HG02970 (cell line): ENCODE measurements at regions not wholly inside any gene's neighbourhood (a gene's known extent, or its start where the extent isn't known, plus 50 kb on each side); places are given as distances from the start of the nearest gene placed in this dataset.
"Not testable (repeated sequence)": the region's sequence is repeated elsewhere in the genome, so short reads cannot be mapped to it uniquely, and the experiment has no call there.

Source experiments
- ATAC-seq: cut with Tn5 transposase; IDR thresholded peaks from one replicate; pipeline ENCODE4 v1.9.1; 2021; ENCODE audit warnings: mild to moderate bottlenecking, moderate library complexity, moderate number of reproducible peaks; ENCODE audit not compliant: unreplicated experiment, low FRiP score

DNA sequence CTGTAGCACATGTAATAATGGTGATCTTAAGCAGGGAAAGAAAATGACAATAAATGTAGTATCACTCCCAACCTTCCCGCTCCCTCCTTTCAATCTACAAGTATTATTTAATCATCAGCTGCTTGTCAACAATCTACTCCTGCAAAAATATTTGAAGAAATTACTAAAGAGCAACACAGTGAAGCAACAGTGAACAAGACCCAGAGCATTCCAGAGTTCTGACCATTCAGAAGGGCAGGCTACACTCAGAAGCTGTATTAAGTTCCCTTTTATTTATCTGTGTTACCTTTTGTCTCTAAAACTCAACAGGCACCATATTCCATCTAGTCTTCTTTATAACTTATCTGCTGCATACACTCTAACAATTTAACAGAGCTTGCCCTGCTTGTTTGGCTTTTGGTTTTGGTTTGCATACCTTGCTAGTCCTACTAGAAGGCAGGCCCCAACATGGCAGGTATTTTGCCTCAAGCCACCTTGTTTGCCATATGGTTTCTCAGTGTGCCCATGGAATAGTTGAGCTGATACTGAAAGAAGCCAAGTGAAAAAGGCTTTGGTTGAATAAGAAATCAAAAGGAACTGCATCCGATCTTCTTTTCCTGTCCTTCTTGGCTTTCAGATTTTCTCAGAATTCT, 253.9 kb downstream of the CEMIP2 start:
- no peak for ATAC-seq

DNA sequence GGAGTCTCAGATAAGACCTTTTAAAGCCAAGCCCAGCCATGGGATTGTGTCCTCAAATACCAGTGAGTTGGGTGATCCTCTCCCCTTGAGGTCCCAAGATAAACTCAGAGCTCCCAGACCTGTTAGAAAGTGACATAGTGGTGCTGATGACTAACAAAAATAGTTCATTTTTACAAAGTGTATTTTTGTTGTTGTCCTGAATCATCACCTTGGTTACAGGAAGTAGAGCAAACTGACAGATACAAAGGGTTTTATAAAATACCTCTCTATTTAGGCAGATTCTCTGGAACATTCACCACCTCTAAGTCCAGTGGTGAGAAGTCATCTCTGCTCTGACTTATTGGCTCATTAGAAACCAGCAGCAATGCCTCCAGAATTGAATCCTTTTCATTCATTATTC, 259.3 kb downstream of the CEMIP2 start:
- ATAC-seq = no peak

DNA sequence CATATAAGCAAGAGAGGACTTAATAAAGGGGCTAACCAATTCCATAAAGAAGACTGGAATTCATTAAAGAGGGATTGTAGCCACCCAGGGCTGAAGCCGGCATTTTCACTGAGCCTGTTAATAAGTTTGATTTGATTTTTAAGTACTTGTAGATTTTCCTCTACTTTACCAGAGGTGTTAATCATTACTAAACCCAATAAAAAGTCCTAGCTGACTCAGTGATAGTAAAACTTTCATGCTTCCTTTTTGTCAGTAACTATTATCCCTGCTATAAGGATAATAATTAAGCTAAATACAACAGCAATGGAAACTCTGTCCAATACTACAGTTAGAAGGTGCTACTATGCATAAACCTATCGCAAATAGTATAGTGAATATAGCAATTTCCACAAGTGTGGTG, 260.2 kb downstream of the CEMIP2 start:
- not testable (repeated sequence) for ATAC-seq

DNA sequence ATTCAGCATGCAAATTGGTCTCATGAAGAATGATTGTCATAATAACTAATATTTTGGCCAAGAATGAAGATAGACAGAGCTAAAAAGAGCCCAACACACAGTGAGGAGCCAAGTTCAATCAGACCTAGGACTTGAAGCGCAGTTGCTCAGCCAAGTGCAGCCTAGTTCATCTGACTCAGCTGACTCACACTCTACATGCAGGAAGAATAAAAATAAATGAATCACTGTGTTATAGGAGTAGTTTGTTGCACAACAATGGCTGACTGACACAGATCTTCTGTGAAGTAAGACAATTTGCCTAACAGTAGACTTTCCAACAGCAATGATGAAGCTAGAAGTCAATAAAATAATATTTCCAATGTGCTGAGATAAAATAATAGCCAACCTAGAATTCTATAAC, 261.5 kb downstream of the CEMIP2 start:
- ATAC-seq = no peak

DNA sequence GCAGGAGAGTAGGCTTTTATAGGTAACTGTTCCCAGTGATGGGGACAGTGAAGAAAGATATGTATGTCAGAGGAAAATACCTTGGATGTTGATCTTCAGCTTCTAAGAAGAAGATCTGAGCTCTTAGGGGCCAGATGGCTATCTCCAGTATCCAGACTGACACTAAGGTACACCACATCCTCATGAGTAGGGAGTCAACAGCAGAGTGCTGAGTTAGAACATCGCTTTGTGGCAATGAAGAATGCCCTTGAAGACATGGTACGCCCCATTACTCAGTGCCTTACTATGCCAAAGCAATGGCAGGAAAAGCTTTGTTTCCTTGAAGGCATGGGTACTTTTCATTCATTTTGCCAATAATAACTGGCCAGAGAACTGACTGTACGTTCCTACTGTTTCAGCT, 263.7 kb downstream of the CEMIP2 start:
- ATAC-seq = no peak

DNA sequence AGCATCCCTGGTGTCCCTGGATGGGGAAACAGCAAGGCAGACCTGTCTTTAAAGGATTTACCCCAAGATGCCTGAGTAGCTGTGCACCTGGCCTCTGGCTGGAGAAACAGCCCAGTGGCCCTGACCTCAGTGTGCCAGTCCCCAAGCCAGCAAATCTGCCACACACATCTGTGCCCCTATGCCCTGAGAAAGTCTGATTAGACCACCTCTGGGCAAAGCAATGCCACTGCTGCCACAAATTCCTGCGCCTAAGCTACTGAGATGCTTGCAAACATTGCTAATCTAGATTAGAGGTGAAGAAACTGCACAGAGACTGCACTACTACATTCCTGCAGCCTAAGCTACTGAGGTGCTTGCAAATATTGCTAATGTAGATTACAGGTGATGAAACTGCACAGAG, 269.6 kb downstream of the CEMIP2 start:
- ATAC-seq = no peak

DNA sequence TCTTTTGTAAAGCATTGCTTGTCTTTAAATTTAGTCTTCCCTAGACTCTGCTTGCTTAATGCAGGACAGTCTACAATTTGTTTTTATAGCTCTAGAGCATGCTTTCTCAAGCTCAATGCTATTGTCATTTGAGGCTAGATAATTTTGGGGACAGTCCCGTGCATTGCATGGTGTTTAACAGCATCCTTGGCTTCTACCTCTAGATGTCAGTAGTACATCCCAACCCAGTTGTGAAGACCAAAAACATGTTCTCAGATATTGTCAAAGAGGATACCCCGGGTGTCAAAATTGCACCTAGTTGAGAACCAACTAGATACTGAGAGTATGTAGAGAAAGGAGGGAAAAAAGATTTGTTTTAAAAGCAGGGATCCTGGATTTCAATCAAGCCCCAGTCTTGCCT, 277.5 kb downstream of the CEMIP2 start:
- peak; percentile 62 for ATAC-seq

DNA sequence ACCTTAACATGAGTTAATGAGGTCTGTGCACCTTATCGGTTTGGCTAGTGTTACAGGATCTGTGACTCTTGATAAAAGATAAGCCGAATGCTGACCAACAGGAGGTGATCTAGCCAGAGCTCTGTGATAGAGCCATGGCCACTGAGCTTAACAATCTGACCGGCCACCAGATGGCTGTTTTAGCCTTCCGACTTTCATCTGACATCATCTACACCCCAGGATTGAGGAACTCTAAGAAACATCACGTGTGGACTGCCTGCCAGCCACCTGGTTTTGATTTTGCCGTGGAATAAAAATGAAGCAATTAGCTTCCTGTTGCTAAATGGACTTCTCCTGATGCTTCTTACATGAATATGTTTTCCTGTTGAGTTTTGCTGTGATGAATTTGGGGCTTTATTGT, 281.3 kb downstream of the CEMIP2 start:
- no peak for ATAC-seq

DNA sequence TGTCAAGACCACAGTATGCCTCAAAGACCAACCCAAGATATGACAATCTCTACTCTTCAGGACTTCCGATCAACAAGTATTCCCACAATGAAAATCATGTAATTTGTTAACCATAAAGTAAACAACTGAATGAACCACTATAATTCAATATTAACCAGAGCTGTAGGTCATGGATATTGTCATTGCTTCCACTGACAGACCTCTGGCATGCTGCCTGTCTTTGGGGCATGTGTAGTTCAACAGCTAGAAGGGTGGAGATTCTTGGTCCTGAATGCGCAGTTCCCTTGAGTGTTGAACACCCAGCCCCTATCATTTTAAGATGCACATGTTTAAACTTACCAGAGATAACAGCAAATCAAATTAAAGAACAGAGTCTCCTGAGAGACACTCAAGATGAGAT, 283.0 kb downstream of the CEMIP2 start:
- ATAC-seq = no peak

DNA sequence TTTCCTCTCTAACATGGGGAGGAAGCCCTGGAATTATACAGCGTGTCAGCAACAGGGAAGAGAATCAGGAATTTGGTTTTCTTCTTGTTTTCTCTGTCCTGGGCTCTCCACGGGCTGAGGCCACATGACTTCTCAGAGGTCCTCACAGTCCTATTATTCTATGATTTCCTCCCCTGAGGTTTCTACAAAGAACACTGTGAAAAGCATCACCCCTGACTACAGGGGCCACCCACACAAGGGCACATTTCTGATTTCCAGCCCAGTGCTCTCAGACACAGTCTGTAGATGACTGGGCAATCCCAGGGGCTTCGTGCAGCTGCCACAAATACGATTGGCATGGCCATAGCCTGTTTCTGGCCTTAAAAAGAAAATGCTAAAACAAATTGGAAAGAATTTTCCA, 284.9 kb downstream of the CEMIP2 start:
- no peak for ATAC-seq

DNA sequence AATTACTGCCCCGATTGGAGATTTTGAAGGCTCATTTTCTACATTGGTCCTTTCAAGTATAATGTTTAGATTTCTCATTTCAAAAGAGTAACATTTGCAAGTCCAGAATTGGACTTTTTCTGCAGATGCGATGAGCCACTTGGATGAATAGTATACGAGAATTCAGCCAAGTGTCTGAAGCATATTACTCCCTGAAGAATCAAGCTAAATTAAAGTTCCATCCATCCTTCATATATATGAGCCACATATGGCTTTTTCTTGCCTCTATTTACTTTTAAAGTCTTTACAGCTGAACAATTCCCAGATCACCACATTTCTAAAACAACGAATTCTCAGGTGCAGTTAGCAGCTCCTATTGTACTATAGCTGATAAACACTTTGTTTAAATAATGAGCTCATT, 288.7 kb downstream of the CEMIP2 start:
- no peak for ATAC-seq

DNA sequence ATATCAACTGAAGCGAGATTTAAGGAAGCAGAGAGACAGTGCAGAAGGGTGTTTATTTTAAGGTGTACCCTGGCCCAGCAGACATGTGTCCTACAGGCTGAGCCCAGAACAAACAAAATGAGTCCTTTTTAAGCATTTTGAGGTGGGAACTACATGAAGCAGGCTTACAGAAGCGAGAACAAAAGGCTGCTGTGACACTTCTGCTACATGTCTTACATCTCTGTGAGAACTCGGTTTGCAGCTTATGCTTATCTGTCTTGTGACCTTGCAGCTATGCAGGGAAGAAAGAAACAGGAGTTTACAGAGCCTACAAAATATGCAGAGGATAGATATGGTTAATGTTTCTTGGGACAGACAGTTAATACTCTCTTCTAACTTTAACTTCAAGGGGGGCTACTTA, 295.9 kb downstream of the CEMIP2 start:
- no peak for ATAC-seq

DNA sequence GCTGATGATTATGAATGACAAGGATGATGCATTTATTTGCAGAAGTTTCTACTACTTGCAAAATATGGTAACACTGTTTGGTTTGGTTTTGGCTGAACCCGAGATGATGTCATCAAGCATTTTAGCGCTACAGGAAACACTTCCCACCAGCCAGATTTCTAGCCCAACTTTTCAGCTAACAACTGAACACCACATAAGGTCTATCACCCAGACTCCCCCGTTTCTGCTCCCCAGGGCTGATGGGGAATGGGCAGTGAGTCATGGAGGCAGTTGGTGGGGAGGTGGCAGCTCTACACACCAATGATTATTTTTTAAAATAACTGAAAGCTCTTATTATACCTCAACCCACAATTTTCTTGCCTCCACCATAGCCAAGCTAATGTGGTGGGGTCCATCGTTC, 302.9 kb downstream of the CEMIP2 start:
- no peak for ATAC-seq

DNA sequence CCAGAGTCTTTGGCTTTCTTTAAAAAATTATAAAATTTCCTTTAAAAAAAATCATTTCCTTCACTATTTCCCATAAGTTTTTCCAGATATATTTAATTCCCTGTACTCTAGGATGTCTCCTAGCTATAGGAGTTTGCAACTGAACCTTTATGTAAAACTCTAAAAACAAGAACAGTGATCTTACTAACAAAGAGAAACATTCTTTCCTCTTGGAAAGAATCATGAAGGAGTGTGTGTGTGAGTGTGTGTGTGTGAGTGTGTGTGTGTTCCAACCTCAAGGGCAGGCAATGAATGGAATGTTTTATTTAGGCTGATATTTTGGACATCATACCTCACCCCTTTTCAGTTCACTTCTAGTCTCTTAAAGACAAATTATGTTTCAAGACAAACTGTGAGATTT, 309.2 kb downstream of the CEMIP2 start:
- ATAC-seq = no peak

DNA sequence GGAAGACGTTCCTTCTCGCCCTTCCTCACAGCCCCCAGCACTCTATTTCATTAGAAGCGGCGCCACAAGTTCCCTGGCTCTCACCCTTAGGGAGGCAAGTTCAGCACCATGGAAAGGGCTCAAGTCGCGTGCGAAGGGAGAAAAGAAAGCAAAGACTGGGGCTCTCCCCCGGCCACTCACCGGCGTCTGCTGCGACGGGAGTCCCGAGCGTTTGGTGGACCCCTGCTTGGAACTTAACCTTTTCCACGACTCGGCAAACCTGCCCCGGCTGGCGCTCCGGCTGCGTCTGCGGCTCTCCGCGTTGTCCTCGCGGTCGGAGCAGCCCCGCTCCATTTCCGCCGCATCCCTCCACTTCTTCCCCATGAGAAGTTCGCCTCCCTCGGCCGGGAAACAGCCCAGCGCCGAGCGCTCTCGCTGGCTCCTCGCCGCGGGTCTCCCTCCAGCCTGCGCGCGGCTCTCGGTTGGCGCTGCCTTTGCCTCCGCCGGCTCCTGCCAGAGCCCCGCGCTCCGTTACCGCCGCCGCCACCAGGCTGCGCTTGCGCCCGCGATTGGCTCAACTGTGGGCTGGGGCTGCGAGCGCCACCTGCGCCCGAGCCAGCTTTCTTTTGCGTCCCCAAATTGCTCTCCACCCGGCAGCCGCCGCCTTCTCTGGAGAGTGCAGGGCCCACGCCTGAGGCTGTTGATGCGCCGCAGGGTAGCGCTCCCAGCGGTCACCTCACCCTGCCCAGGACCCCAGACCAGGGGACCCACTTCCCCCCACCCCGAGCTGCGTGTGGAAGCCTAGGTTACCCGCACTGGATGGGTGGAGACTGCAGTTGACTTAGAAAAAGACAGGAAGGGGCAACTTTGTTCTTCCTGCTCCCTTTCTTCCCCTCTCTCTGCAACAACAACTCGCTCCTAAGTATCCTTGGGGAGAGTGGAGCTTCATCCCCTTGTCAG, 321.6 kb downstream of the CEMIP2 start:
- peak; percentile 81 for ATAC-seq

DNA sequence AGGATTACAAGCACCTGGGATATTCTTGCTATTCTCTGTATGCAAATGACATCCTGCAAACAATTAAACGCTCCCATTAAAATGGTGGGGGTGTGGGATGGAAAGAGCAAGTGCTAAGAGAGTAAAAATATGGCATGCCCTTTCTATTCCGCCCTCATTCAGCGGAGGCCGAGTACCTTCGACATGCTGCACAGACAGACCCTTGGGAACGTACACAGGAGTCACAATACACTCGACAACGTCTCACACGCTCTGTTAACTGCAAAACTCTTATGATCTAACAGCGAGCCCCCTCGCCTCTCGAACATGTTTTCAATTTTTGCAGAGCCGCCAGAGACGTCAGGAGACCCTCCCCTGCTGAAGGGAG, 322.2 kb downstream of the CEMIP2 start:
- ATAC-seq = no peak

DNA sequence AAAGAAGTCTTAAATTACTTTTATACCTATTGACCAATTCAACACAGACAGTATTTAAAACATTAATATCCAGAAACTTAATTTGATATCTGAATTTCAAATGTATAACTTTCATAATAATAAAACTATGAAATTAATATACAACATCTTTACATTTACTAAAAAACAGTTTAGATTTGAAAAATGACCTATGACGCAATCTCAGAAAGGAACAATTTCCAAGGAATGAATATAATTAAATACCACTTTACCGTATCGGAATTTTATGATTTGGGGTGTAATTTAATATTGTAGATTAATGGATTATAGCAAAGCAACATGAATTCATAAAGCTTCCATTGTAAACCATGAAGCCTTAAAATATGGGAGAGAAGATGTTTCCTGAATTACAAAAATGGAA, 321.5 kb upstream of the TRPM3 start:
- no peak for ATAC-seq

DNA sequence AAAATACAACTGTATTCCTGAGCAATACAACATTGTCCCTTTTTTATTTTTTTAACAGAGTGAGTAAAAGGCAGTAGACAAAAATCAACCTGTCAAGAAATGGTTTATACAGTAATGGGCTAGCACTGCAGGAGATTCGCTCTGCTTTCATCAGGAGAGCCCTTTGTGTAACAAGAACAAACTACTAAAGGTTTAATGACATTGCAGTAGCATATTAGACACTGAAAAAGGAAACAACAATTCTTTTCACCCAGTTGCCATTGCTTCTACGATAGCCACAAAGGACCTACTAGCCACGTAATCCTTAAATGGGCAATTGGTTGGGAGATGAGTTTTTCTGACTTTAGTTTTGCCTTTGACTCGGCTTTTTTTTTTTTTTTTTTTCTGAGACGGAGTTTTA, 319.8 kb upstream of the TRPM3 start:
- ATAC-seq = no peak

DNA sequence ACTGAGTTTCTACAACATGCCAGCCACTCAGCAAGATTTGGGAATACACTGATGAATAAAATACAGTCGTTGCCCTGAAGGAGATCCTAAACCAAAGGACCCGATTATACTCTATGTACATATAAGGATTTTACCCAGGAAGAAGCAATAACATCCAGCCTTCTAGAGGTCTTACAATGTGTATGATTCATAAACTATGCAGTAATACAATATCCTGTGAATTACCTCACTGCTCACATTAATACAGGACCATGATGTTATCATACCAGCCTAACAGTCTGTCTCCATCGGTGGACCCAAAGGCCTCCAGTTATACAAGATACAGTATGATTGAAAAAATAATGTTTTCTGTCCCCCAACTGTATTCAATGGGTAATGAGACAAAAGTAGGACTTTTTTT, 310.5 kb upstream of the TRPM3 start:
- ATAC-seq = no peak

DNA sequence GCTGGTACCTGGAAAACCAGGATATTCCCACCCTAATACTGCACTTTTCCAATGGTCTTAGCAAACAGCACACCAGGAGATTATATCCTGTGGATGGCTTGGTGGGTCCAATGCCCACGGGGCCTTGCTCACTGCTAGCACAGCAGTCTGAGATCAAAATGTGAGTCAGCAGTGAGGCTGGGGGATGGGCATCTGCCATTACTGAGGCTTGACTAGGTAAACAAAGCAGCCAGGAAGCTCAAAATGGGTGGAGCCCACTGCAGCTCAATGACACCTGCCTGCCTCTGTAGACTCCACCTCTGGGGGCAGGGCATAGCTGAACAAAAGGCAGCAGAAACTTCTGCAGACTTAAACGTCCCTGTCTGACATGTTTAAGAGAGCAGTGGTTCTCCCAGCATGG, 285.9 kb upstream of the TRPM3 start:
- not testable (repeated sequence) for ATAC-seq

DNA sequence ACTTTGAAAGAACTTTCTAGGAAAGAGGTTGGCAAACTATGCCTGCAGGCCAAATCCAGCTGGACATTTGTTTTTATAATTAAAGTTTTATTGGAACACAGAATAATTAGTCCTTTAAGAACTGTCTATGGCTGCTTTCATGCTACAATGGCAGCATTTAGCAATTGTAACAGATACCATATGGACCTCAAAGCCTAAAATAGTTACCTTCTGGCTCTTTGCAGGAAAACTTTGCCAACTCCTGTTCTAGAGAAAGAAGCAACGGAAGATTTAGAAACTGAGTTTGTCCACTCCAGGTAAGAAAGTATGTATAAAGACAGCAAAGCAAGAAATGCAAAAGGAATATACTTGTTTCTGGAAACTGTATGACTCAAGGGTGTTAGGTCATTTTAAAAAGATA, 281.7 kb upstream of the TRPM3 start:
- ATAC-seq = no peak

DNA sequence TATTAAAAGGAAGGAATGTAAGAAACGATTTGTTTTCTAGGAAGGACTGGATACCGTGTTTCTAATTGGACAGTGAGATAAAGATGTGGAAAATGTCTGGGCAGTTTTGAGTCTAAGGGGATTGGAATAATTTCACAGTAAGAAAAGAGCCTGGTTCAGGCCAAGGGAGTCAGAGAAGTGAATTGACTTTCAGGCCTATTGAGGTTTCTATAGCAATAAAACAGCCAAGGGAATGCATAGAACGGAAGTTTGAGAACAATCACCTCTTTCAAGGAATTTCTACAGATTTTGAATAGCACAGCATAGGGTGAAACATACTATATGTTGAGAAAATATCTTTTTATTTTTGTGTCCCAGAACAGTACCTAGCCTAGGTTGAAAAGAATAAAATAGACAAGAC, 271.6 kb upstream of the TRPM3 start:
- no peak for ATAC-seq
